ENCODE measurements at regions not wholly inside any gene's neighbourhood (a gene's known extent, or its start where the extent isn't known, plus 50 kb on each side); places are given as distances from the start of the nearest gene placed in this dataset.

GRCh38 chr18:53798516-53798915 is 426.0 kb downstream of the MBD2 start:
- TF ChIP-seq, protein P1, sequence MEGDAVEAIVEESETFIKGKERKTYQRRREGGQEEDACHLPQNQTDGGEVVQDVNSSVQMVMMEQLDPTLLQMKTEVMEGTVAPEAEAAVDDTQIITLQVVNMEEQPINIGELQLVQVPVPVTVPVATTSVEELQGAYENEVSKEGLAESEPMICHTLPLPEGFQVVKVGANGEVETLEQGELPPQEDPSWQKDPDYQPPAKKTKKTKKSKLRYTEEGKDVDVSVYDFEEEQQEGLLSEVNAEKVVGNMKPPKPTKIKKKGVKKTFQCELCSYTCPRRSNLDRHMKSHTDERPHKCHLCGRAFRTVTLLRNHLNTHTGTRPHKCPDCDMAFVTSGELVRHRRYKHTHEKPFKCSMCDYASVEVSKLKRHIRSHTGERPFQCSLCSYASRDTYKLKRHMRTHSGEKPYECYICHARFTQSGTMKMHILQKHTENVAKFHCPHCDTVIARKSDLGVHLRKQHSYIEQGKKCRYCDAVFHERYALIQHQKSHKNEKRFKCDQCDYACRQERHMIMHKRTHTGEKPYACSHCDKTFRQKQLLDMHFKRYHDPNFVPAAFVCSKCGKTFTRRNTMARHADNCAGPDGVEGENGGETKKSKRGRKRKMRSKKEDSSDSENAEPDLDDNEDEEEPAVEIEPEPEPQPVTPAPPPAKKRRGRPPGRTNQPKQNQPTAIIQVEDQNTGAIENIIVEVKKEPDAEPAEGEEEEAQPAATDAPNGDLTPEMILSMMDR (IDR thresholded peaks at IDR 0.05; ENCODE audit: insufficient read depth, low read length, poor library complexity, severe bottlenecking) = no peak
- no peak for TF ChIP-seq EZH2phosphoT487 (conservative IDR thresholded peaks at IDR 0.05; ENCODE audit: low read length)

Measured in SU-DHL-6 (cell line).